HG02798 (cell line): ENCODE measurements at regions not wholly inside any gene's neighbourhood (a gene's known extent, or its start where the extent isn't known, plus 50 kb on each side); places are given as distances from the start of the nearest gene placed in this dataset.
"Not testable (repeated sequence)": the region's sequence is repeated elsewhere in the genome, so short reads cannot be mapped to it uniquely, and the experiment has no call there.

Source experiments
- ATAC-seq: cut with Tn5 transposase; IDR thresholded peaks from one replicate; pipeline ENCODE4 v1.9.1; 2021; ENCODE audit warnings: mild to moderate bottlenecking; ENCODE audit not compliant: unreplicated experiment, poor library complexity

GRCh38 chr6:142016666-142017065 lies 116.1 kb upstream of the GJE1 start:
- ATAC-seq: not testable (repeated sequence)

- not testable (repeated sequence) for ATAC-seq
These were observed 117.3 kb upstream of the GJE1 start for GRCh38 chr6:142015463-142015862.

- no peak for ATAC-seq
These were observed 117.7 kb upstream of the GJE1 start for GRCh38 chr6:142015011-142015410.

- no peak for ATAC-seq
These were observed 118.2 kb upstream of the GJE1 start for GRCh38 chr6:142014515-142014914.

- no peak for ATAC-seq
These were observed 118.7 kb upstream of the GJE1 start for GRCh38 chr6:142013875-142014495.

- peak; percentile 72 for ATAC-seq
These were observed 119.4 kb upstream of the GJE1 start for GRCh38 chr6:142013287-142013686.

- ATAC-seq: no peak
These were observed 121.0 kb upstream of the GJE1 start for GRCh38 chr6:142011775-142012174.

- ATAC-seq: no peak
These were observed 121.6 kb upstream of the GJE1 start for GRCh38 chr6:142011156-142011555.

DNA sequence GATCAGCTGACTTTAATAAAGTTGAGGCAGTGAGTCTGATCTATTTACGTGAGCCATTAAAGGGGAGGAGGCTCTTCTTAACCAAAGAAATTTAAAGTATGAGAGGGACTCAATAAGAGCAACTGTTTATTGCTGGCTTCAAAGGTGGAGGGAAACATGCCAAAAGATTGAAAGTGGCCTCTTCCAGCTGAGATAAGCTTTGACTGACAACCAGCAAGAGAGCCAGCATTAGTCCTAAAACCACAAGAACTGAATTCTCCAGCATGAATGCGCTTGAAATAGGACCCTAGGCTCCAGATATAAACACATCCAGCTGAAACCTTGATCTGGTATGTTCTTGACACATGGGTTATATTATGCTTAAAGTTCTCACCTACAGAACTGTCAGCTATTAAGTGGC lies 123.1 kb upstream of the GJE1 start:
- ATAC-seq: no peak

DNA sequence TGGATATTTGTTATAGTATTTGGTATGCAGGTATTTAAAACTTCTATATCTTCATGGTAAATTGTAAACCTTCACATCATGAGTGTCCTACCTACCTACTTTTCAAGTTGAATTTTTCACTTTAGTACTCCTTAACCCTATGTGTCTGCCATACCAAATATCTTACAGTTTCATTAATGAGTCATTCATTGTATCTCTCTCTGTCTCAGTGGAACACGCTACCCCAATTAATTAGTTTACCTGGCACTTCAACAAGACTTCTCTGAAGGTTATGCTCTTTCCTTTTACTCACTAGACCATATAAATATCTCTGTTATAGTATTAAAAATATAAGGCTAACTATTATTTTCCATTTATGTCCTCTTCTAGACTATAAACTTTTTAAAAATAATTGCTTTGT lies 123.9 kb upstream of the GJE1 start:
- no peak for ATAC-seq

- ATAC-seq: no peak
These were observed 124.5 kb upstream of the GJE1 start for GRCh38 chr6:142008016-142008735.

- ATAC-seq: no peak
These were observed 127.7 kb upstream of the GJE1 start for GRCh38 chr6:142005021-142005420.

DNA sequence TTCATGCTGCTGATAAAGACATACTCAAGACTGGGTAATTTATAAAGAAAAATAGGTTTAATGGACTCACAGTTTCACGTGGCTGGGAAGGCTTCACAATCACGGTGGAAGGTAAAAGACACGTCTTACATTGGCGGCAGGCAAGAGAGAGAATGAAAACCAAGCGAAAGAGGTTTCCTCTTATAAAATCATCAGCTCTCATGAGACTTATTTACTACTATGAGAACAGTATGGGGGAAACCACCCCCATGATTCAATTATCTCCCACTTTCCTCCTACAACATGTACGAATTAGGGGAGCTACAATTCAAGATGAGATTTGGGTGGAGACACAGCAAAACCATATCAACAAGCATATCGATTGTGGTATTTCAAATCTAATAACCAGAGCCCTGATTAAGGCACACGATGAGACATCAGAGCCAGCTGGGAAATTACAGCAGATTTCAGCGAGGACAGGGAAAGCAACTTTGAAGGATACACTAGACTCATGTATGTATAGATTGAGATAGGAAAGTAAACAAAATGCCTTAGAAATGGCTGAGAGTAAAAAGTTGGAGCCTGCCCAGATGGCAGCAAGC lies 129.8 kb upstream of the GJE1 start:
- ATAC-seq: no peak

DNA sequence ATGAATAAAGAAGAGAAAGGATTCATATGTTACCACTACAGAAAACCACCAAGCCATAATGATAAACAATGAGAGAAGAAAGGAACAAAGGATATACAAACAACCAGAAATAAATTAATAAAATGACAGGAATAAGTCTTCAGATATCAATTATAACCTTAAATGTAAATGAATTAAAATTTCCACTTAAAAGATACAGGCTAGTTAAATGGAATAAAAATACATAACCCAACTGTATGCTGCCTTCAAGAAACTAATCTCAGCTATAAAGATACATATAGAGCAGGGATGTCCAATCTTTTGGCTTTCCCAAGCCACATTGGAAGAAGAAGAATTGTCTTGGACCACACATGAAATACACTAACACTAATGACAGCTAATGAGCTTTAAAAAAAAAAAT lies 135.9 kb upstream of the GJE1 start:
- no peak for ATAC-seq

GRCh38 chr6:141992109-141992508 lies 140.6 kb upstream of the GJE1 start:
- no peak for ATAC-seq

DNA sequence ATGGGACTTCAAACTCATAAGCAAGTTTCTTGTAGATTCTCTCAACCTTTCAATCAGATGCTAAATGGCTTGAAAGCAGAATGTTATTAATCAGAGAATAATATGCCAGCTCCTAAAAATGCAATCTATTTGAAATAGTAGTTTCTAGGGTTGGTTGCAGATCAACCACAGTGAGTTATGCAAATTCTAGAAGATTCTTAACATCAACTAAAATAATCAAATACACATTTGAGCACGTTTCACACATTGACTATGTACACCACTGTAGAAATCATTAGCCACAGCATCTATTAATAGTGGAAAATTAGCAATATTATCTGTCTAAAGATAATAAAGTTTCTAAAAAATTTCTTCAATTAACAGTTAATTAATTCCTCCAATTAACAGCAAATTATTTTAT lies 141.9 kb upstream of the GJE1 start:
- peak; percentile 35 for ATAC-seq

GRCh38 chr6:141989706-141989959 lies 143.1 kb upstream of the GJE1 start:
- ATAC-seq: no peak

DNA sequence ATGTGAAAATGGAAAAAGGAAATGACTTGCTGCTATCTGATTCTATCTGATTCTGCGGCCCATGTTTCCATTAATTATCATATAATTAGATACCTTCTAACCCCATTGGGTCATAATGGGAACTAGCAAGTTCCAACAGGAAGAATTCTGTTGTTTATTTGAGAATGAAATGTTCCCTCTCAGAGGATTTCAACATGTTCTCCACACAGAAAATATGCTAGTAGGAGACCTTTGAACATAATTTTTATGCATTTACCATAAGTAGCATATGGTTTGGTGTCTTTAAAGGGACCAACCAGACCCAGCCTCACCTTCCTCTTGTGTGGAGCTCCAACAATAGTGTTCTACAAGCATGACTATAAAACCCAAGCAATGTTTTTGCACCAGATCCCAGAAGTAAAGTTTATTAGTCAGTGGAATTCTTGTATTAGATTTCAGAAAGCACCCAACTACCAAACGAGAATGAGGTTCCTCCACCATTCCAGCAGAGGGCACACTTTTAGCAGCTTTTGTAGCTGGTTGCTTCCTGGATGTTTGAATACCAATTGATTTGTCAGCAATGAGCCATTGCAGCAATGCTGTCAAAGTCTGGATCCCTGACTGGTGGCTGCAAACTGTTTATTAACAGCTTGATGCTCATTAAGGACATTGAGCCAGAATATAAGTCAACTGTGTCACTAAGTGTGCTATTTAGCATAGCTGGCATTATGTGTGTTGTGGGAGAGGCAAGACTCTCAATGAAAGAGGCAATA lies 143.6 kb upstream of the GJE1 start:
- peak; percentile 88 for ATAC-seq

- no peak for ATAC-seq
These were observed 144.4 kb upstream of the GJE1 start for GRCh38 chr6:141988327-141988726.

GRCh38 chr6:141986457-141986856 lies 146.3 kb upstream of the GJE1 start:
- ATAC-seq: no peak

GRCh38 chr6:141981190-141981589 lies 151.5 kb upstream of the GJE1 start:
- ATAC-seq: no peak
